ENCODE measurements at regions not wholly inside any gene's neighbourhood (a gene's known extent, or its start where the extent isn't known, plus 50 kb on each side); places are given as distances from the start of the nearest gene placed in this dataset.
A peak's percentile ranks its signal among the peaks of the same experiment; 100 is the strongest.
"Not testable (repeated sequence)": the region's sequence is repeated elsewhere in the genome, so short reads cannot be mapped to it uniquely, and the experiment has no call there.

GRCh38 chr9:106783121-106783520 lies 79.8 kb upstream of the ZNF462 start:
- DNase-seq (ENCODE audit: low read depth) = no peak
- no peak overlapping the region for H3K4me3 ChIP-seq (ENCODE audit: low read depth, low read length)

- H3K4me3 ChIP-seq (ENCODE audit: low read depth, low read length) = no peak overlapping the region
- DNase-seq (ENCODE audit: low read depth) = no peak
Observed at GRCh38 chr9:106784076-106784475, 78.9 kb upstream of the ZNF462 start.

DNA sequence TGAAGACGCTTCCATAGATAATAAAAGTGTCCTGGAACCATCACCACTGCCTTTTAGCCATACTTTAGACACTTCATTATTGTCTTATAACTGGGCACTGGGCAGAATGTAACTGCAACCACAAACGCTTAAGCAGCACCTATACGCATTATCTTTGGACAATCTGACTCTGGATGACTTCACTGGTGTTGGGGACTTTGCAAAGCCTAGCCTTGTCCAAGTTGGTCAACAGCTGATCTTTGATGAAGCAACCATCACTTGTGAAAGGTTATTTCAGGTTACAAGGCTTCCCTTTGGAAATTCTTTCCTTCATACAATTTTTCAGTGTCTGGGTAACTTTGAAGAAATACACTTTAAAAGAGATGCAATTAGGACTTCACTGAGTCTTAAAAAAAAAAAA lies 77.8 kb upstream of the ZNF462 start:
- DNase-seq (ENCODE audit: low read depth) = no peak
- no peak overlapping the region for H3K4me3 ChIP-seq (ENCODE audit: low read depth, low read length)

DNA sequence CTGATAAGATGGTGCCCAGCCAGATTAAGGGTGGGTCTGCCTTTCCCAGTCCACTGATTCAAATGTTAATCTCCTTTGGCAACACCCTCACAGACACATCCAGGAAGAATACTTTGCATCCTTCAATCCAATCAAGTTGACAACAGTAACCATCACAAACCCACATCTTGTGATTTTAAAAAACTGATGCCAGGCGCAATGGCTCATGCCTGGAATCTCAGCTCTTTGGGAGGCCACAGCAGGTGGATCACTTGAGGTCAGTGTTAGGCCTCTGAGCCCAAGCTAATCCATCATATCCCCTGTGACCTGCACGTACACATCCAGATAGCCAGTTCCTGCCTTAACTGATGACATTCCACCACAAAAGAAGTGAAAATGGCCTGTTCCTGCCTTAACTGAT lies 74.9 kb upstream of the ZNF462 start:
- not testable (repeated sequence) for H3K4me3 ChIP-seq (ENCODE audit: low read depth, low read length); DNase-seq (ENCODE audit: low read depth)

GRCh38 chr9:106795031-106795430 lies 67.9 kb upstream of the ZNF462 start:
- no peak overlapping the region for H3K4me3 ChIP-seq (ENCODE audit: low read depth, low read length)
- DNase-seq (ENCODE audit: low read depth) = peak; percentile 9

DNA sequence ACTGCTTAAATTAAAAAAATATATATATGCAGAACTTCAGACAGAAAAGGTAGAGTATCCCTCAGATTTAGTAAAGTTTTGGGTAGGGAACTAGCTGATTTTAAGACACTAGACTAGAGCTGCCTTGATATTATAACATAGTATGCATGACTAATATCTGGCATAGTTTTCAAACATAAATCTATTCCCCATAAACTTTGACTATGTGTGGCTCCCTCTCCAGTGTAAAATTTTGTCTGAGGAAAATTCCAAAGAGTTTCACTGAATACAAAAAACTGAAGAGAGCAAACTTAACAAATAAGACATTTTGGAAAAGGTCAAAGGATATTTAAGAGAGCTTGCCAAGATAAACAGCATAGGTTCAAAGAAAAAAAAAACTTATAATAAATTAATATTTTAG lies 66.2 kb upstream of the ZNF462 start:
- no peak for DNase-seq (ENCODE audit: low read depth)
- no peak overlapping the region for H3K4me3 ChIP-seq (ENCODE audit: low read depth, low read length)

DNA sequence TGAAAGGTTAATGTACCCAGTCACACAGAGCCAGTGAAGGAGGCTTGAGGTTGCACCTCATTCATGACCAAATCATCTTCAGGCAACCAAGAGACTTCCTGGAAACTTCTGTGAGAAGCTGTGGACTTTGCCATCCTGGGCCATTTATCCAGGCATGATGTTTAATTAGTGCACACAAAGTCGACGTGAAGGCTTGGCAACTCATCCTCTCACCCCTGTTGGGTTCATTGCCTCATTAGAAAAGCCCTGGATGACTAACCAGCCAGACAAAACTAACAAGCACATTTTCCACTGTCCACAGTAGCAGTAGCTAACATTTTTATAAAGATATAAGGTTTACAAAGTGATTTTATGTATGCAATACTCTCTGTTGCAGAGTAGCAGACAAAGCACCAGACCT lies 65.7 kb upstream of the ZNF462 start:
- no peak overlapping the region for H3K4me3 ChIP-seq (ENCODE audit: low read depth, low read length)
- DNase-seq (ENCODE audit: low read depth) = no peak

DNA sequence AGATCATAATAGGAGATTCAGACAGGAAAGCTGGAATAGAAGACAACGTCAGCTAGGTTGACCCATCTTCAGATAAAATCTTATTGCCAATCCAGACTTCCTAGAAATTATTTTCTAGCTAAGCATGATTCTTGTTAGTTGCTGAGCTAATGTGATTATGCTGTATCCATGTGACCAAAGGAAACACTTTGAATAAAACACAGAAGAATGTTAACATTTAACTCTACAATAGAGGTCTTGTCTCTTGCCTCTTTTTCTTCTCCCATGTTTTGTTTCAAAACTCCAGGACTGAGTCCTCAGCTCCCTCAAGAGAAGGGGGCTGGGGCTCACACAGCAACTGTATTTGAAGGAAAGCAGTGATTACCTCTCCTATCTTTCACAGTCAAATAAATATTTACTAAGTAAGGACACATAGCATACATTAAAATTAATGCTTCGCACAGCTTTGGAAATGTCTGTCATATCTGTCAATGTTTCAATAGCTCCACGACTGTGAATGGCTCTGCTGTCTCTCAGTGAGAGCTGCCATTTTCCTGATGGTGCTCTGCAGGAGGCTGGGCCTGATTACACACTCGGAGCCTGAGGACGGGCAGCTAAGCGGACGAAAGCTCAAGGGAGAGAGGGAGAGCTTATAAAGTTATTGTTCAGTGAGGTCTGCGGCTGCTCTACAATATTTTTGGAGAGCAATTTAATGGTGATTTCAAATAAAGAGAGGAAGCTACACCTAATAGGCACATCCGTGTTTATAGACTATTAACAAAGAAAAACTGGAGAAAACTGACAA lies 64.8 kb upstream of the ZNF462 start:
- no peak for DNase-seq (ENCODE audit: low read depth)

GRCh38 chr9:106799152-106799551 lies 63.8 kb upstream of the ZNF462 start:
- peak; percentile 81 for DNase-seq (ENCODE audit: low read depth)
- no peak overlapping the region for H3K4me3 ChIP-seq (ENCODE audit: low read depth, low read length)

More for the DNA sequence above, 64.8 kb upstream of the ZNF462 start:
- H3K4me3 ChIP-seq (ENCODE audit: low read depth, low read length) = no peak overlapping the region

- no peak overlapping the region for H3K4me3 ChIP-seq (ENCODE audit: low read depth, low read length)
- peak; percentile 25 for DNase-seq (ENCODE audit: low read depth)
Observed at GRCh38 chr9:106800701-106801270, 62.2 kb upstream of the ZNF462 start.

- DNase-seq (ENCODE audit: low read depth) = no peak
- H3K4me3 ChIP-seq (ENCODE audit: low read depth, low read length) = no peak overlapping the region
Observed at GRCh38 chr9:106801816-106802215, 61.1 kb upstream of the ZNF462 start.
